ENCODE measurements at regions not wholly inside any gene's neighbourhood (a gene's known extent, or its start where the extent isn't known, plus 50 kb on each side); places are given as distances from the start of the nearest gene placed in this dataset.
"Not testable (repeated sequence)": the region's sequence is repeated elsewhere in the genome, so short reads cannot be mapped to it uniquely, and the experiment has no call there.

- H3K4me1 Mint-ChIP-seq = no peaks in the 10 kb centered on the region
- TF ChIP-seq CTCF (IDR thresholded peaks at IDR 0.05; ENCODE audit: unreplicated experiment in 3 of 3) = no peak
- H3K27ac Mint-ChIP-seq = no peak overlapping the region
- no peak overlapping the region for H3K4me3 Mint-ChIP-seq
- no peaks in the 10 kb centered on the region for H3K9me3 Mint-ChIP-seq
- no peaks in the 10 kb centered on the region for H3K36me3 Mint-ChIP-seq (ENCODE audit: low read depth)
- H3K27me3 Mint-ChIP-seq (ENCODE audit: low read depth) = no peaks in the 10 kb centered on the region
These were observed 164.1 kb upstream of the EEA1 start for GRCh38 chr12:93093243-93093642.

- not testable (repeated sequence) for H3K27me3 Mint-ChIP-seq (ENCODE audit: low read depth); H3K36me3 Mint-ChIP-seq (ENCODE audit: low read depth); H3K4me1 Mint-ChIP-seq; H3K27ac Mint-ChIP-seq; H3K4me3 Mint-ChIP-seq; H3K9me3 Mint-ChIP-seq
These were observed 165.1 kb upstream of the EEA1 start for GRCh38 chr12:93094222-93094621.

GRCh38 chr12:93094988-93095737 is 166.1 kb upstream of the EEA1 start:
- H3K27me3 Mint-ChIP-seq (ENCODE audit: low read depth) = no peaks in the 10 kb centered on the region
- TF ChIP-seq CTCF (IDR thresholded peaks at IDR 0.05; ENCODE audit: unreplicated experiment in 3 of 3) = no peak
- H3K36me3 Mint-ChIP-seq (ENCODE audit: low read depth) = no peaks in the 10 kb centered on the region
- H3K27ac Mint-ChIP-seq = peak overlapping the region in 1 of 3 experiments; percentile 55
- H3K4me3 Mint-ChIP-seq = no peak overlapping the region
- no peaks in the 10 kb centered on the region for H3K9me3 Mint-ChIP-seq
- no peaks in the 10 kb centered on the region for H3K4me1 Mint-ChIP-seq

GRCh38 chr12:93097417-93097816 is 168.3 kb upstream of the EEA1 start:
- no peak overlapping the region for H3K27ac Mint-ChIP-seq
- H3K36me3 Mint-ChIP-seq (ENCODE audit: low read depth) = no peaks in the 10 kb centered on the region
- TF ChIP-seq CTCF (IDR thresholded peaks at IDR 0.05; ENCODE audit: unreplicated experiment in 3 of 3) = no peak
- no peaks in the 10 kb centered on the region for H3K9me3 Mint-ChIP-seq
- peaks cover 10% of the 10 kb centered on the region for H3K4me1 Mint-ChIP-seq
- no peaks in the 10 kb centered on the region for H3K27me3 Mint-ChIP-seq (ENCODE audit: low read depth)
- no peak overlapping the region for H3K4me3 Mint-ChIP-seq

GRCh38 chr12:93098077-93098476 is 169.0 kb upstream of the EEA1 start:
- H3K36me3 Mint-ChIP-seq (ENCODE audit: low read depth) = no peaks in the 10 kb centered on the region
- peaks cover 16% of the 10 kb centered on the region for H3K4me1 Mint-ChIP-seq
- TF ChIP-seq CTCF (IDR thresholded peaks at IDR 0.05; ENCODE audit: unreplicated experiment in 3 of 3) = peak; percentile 36 to 42 (median 37)
- no peaks in the 10 kb centered on the region for H3K9me3 Mint-ChIP-seq
- no peaks in the 10 kb centered on the region for H3K27me3 Mint-ChIP-seq (ENCODE audit: low read depth)
- H3K4me3 Mint-ChIP-seq = no peak overlapping the region
- H3K27ac Mint-ChIP-seq = peak overlapping the region in 1 of 3 experiments; percentile 0

- Mint-ChIP-seq H3K27ac (peak overlapping the region; percentile 87 to 94 (median 93)), H3K4me1 (peaks cover 16% of the 10 kb centered on the region), H3K4me3 (no peak overlapping the region), H3K27me3 (ENCODE audit: low read depth) (no peaks in the 10 kb centered on the region), H3K9me3 (no peaks in the 10 kb centered on the region), H3K36me3 (ENCODE audit: low read depth) (no peaks in the 10 kb centered on the region)
- no peak for TF ChIP-seq CTCF (IDR thresholded peaks at IDR 0.05; ENCODE audit: unreplicated experiment in 3 of 3)
These were observed 170.7 kb upstream of the EEA1 start for GRCh38 chr12:93099792-93100191.

Data from nephron (organoid).